ENCODE measurements at regions not wholly inside any gene's neighbourhood (a gene's known extent, or its start where the extent isn't known, plus 50 kb on each side); places are given as distances from the start of the nearest gene placed in this dataset.

DNA sequence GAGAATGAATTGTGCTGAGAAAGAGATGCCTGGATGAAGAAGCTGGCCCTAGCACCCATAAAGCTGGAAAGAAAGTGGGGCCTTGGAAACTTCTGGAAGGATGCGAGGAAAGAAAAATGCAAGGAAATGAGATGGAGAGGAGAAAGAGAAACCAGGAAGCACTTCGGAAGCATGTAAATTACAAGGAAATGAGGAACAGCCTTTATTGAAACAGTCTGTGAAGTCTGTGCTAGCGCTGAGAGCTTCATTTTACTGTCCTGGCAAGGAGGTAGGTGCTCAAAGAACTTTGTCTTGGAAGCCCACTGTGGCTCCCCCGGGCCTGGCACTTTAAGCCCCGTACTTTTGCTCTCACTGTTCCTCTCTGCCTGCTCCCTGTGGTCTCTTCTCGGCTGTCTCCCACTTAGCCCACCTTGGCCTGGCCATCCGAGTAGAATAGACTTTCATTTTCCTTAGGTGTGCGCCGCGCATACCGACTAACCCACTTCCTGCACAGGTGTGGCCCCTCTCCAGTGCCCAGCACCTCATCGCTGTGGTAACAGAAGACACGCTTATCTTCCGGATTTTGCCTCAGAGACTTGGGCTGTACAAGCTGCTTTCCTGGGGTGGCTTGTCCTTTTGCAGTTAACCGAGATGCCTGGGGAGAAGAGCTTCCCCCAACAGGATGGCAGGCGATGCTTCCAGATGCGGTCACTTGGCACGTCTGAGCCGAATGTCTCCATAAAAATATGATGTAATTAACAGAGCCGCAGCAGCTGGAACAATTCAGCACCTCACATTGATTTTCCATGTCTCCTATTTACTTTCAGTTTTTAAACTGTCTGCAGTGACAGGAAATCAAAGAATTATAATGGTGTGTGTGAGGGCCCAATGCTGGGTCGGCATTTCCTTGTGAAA, 199.6 kb downstream of the HRH4 start:
- TF ChIP-seq, protein P1, sequence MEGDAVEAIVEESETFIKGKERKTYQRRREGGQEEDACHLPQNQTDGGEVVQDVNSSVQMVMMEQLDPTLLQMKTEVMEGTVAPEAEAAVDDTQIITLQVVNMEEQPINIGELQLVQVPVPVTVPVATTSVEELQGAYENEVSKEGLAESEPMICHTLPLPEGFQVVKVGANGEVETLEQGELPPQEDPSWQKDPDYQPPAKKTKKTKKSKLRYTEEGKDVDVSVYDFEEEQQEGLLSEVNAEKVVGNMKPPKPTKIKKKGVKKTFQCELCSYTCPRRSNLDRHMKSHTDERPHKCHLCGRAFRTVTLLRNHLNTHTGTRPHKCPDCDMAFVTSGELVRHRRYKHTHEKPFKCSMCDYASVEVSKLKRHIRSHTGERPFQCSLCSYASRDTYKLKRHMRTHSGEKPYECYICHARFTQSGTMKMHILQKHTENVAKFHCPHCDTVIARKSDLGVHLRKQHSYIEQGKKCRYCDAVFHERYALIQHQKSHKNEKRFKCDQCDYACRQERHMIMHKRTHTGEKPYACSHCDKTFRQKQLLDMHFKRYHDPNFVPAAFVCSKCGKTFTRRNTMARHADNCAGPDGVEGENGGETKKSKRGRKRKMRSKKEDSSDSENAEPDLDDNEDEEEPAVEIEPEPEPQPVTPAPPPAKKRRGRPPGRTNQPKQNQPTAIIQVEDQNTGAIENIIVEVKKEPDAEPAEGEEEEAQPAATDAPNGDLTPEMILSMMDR (IDR thresholded peaks at IDR 0.05) = no peak
- no peak for TF ChIP-seq ZFX (IDR thresholded peaks at IDR 0.05; ENCODE audit: borderline replicate concordance)
- H3K27ac ChIP-seq = no peak overlapping the region

DNA sequence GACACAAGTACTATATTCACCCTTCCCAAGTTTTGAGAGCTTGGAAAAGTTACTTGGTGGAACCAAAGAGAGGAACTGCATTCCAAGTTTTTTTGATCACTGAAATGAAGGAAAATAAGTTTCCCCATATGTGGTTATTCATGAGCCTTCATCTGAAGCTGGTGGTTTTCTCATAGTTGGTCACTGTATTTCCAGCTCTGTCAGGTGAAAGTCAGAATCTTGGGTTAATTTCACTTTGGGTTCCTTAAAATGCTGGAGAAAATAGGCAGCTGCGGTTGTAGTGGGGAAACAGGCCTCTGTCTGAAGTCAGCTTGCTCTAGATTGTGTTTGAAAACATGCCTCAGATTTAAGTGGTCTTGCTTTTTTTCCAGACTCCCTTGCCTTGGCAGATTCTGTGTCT, 200.5 kb downstream of the HRH4 start:
- no peak for TF ChIP-seq ZFX (IDR thresholded peaks at IDR 0.05; ENCODE audit: borderline replicate concordance)
- TF ChIP-seq, protein P1 (IDR thresholded peaks at IDR 0.05) = no peak
- no peak overlapping the region for H3K27ac ChIP-seq

DNA sequence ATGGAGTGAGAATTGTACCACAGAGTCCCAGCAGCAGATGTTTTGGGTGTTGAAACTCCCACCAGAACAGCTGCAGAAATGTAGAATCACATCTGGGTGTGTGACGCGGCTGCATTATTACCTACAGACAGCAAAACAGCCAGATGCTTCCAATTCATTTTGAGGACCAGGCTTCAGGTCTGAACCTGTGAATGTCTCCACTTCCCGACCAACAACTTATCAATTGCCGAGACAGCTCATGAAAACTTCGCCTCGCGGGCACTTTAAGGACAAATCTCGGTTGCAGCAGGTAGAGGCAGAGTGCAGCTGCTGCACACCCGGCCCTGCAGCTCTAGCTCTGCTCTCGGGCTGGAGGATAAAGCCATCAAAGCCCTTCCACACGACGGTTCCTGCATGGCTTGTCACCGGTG, 202.0 kb downstream of the HRH4 start:
- no peak for TF ChIP-seq ZFX (IDR thresholded peaks at IDR 0.05; ENCODE audit: borderline replicate concordance)
- TF ChIP-seq, protein P1 (IDR thresholded peaks at IDR 0.05) = no peak
- H3K27ac ChIP-seq = no peak overlapping the region

DNA sequence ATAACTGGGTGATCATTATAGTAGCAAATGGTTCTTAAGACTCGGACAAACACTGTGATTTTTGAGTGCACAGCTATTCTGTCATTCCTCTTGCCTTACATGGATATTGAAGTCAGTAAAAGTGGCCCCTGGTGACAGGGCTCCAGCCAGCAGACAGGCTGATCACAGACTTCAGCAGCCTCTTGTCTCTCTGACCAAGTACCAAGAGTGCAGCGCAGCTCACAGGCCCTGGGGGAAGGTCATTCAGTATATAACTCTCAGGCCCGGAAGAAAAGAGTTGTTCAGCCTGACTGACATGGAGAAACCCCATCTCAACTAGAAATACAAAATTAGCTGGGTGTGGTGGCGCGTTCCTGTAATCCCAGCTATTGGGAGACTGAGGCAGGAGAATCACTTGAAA, 202.6 kb downstream of the HRH4 start:
- H3K27ac ChIP-seq = no peak overlapping the region
- no peak for TF ChIP-seq ZFX (IDR thresholded peaks at IDR 0.05; ENCODE audit: borderline replicate concordance)

DNA sequence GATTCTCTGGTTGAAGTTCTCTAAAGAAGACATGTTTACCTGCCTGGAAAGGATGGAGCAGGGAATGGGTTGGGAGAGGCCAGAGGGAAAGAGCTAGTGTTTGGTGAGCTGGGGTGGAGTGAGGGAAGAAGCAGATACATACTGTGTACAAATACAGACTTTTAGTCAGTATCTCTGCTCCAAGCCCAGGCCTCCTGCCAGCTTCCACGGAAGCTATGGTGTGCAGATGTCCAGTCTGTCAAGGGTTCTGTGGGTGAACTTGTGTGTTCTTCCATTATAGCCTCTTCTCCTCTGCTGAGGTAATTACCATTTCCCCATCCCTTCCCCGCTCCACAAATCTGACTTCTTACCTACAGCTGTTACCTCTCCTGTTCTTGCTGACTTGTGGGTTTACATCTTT, 208.6 kb downstream of the HRH4 start:
- no peak overlapping the region for H3K27ac ChIP-seq
- TF ChIP-seq, protein P1 (IDR thresholded peaks at IDR 0.05) = no peak
- no peak for TF ChIP-seq ZFX (IDR thresholded peaks at IDR 0.05; ENCODE audit: borderline replicate concordance)

DNA sequence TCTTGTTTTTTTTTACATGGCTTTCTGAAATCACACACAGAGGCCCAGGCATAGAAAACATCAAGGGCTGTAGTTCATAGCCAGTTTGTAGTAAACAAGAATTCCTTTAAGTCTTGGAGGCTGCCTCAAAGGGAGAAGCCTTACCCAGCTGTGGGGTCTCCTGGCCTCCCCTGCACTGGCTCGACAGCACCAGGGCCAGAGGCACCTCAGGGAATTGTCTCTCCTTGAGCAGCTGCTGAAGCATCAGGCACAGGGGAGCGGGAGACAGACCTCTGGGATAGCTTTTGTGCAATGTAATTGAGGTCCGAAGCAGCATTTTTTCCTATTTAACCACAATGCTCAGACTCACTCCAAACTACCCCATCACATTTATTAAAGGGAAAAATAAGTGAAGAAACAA, 209.1 kb downstream of the HRH4 start:
- TF ChIP-seq ZFX (IDR thresholded peaks at IDR 0.05; ENCODE audit: borderline replicate concordance) = no peak
- TF ChIP-seq, protein P1 (IDR thresholded peaks at IDR 0.05) = no peak
- no peak overlapping the region for H3K27ac ChIP-seq

DNA sequence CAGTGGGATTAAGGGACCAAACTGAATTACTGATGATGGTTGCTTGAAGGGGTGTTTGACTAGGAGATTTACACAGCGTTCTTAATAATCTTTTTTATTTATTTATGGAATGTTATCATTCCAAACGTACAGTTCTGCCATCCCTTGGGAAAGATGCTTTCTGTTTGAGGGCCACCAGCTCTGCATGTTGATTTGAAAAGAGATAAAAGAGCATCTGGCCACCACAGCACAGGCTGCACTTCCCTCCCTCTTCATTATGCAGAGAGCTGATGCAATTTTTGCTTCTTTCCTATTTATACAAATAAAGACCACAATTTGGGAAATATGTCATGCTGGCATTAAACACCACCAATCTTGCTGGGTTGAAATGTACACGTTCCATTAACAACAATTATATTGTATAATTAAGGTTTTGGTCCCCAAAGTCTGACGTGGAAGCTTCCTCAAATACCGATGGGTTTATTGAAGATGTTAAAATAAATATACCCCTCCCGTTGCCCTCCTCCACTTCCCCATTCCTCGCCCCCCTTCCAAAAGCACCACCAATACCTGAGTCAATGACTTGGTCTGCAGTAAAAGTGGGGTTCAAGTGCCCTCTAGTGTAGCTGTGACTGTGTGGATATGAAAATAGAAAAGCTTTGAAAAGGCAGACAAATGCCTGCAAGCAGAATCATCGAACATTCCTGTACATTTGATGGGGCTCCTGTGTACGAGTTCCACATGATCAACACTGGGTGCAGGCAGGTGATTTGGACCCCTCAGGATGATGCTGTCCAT, 211.9 kb downstream of the HRH4 start:
- TF ChIP-seq, protein P1 (IDR thresholded peaks at IDR 0.05) = no peak
- no peak for TF ChIP-seq ZFX (IDR thresholded peaks at IDR 0.05; ENCODE audit: borderline replicate concordance)
- H3K27ac ChIP-seq = no peak overlapping the region

All from 22Rv1 (cell line).